ENCODE measurements at regions not wholly inside any gene's neighbourhood (a gene's known extent, or its start where the extent isn't known, plus 50 kb on each side); places are given as distances from the start of the nearest gene placed in this dataset.
"Not testable (repeated sequence)": the region's sequence is repeated elsewhere in the genome, so short reads cannot be mapped to it uniquely, and the experiment has no call there.

GRCh38 chr1:47491341-47491753 lies 53.5 kb downstream of the FOXD2 start:
- DNase-seq (ENCODE audit: low read depth, low spot score) = no peak

DNA sequence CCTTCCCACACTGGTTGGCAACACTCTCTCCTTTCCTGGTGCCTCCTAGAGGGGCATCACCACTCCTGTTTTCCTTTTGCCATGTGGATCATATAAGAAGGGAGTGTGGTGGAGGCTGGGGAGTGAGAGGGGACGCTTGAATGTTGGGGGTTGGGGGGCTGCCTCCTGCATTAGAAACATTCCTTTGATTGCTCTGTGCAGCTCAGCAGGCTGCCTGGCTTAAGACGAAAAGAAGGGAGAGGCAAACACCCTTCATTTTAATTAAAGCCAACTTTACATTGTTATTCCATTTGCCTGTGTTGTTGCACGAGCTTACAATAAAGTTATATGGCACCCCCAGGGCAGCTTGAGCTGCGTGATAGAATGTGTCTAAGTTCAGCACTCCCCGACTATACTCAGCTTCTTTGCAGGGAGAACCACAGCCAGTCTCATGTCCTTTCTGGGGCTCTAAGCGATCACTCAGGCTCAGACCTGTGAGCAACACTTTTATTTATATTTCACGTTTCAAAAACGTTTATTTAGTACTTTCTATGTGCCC lies 57.4 kb downstream of the FOXD2 start:
- DNase-seq (ENCODE audit: low read depth, low spot score) = no peak

GRCh38 chr1:47498551-47498950 lies 60.7 kb downstream of the FOXD2 start:
- DNase-seq (ENCODE audit: low read depth, low spot score) = no peak

DNA sequence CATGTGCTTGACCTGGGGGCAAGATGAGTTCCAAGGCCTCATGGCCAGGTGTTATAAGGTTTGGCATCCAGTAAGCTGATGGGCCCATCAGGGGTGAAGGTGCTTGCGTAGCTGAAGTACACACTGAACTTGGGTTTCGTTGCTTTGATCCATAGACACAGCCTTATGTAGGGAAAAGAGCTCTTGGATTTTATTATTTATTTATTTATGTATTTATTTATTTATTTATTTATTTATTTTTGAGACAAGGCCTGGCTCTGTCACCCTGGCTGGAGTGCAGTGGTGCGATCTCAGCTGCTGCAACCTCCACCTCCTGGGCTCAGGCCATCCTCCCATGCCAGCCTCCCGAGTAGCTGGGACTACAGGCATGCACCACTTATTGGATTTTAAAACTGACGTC lies 63.2 kb downstream of the FOXD2 start:
- DNase-seq (ENCODE audit: low read depth, low spot score) = no peak

DNA sequence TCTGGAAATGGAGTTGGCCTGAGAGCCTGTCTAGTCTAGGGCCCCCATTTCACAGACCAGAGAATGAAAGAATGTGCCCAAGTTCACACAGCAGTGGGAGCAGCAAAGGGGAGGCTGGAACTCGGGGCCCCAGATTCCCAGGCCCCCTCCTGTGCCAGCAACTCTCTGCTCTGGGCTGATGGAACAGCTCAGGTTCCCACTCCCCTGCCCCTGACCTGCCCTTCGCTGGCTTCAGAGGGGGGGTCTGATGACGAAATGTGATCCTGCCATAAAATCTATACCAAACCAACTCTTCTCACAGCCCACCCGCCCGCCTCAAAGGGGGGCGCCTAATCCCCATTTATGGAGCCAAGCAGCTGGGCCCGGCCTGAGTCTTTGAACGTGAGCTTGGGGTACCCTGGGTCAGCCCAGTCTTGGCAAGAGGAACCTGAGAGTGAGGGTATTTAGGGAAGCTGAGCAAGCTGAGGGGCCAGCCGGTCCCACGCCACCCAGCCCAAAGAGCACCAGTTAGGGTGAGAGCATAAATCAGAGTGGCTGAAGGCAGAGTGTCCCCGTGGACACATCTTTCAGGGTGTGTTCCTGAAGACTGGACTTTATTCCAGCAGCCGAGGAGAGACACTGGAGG lies 65.0 kb downstream of the FOXD2 start:
- DNase-seq (ENCODE audit: low read depth, low spot score) = no peak

- not testable (repeated sequence) for DNase-seq (ENCODE audit: low read depth, low spot score)
These were observed 67.0 kb downstream of the FOXD2 start for GRCh38 chr1:47504840-47505239.

GRCh38 chr1:47505267-47505666 lies 67.4 kb downstream of the FOXD2 start:
- DNase-seq (ENCODE audit: low read depth, low spot score) = no peak

DNA sequence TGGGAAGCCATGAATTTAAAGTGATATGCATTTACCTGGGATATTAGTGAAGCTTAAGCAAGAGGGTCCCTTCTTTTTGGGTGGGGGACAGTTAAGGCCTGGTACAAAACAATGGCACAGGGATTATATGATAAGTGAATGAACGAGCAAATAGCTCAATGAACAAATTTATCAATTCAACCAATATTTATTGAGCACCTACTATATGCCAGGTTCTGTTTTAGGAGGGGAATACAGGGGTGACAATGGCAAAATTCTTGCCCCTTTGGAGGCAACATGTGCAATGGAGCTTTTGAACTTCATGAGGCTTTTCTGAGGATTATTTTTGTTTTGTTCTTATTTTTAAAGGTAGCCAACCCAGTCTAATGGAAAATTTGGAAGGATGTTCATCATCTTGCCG lies 68.2 kb downstream of the FOXD2 start:
- no peak for DNase-seq (ENCODE audit: low read depth, low spot score)

- no peak for DNase-seq (ENCODE audit: low read depth, low spot score)
These were observed 69.3 kb downstream of the FOXD2 start for GRCh38 chr1:47507144-47507543.

- DNase-seq (ENCODE audit: low read depth, low spot score) = peak; percentile 20
These were observed 70.2 kb downstream of the FOXD2 start for GRCh38 chr1:47507881-47508701.

- DNase-seq (ENCODE audit: low read depth, low spot score) = peak; percentile 16
These were observed 71.0 kb downstream of the FOXD2 start for GRCh38 chr1:47508702-47509431.

- no peak for DNase-seq (ENCODE audit: low read depth, low spot score)
These were observed 72.5 kb downstream of the FOXD2 start for GRCh38 chr1:47510282-47510811.

GRCh38 chr1:47511825-47512224 lies 74.0 kb downstream of the FOXD2 start:
- DNase-seq (ENCODE audit: low read depth, low spot score) = no peak

DNA sequence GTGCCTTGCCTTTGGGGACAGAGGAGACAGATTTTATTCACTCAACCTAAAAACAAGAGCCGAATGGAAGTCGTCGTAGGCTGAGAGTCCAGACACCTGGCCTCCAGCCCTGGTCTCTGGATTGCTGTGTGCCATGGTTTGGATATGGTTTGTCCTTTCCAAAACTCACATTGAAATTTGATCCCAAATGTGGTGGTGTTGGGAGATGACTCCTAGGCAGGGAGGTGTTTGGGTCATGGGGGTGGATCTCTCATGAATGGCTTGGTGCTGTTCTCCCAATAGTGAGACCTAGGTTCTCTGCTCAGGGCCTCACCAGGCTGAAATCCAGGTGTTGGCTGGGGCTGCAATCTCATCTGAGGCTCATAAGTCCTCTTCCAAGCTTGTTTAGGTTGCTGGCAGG lies 75.5 kb downstream of the FOXD2 start:
- no peak for DNase-seq (ENCODE audit: low read depth, low spot score)

- no peak for DNase-seq (ENCODE audit: low read depth, low spot score)
These were observed 76.4 kb downstream of the FOXD2 start for GRCh38 chr1:47514229-47514628.

- no peak for DNase-seq (ENCODE audit: low read depth, low spot score)
These were observed 77.4 kb downstream of the FOXD2 start for GRCh38 chr1:47515164-47515789.

- DNase-seq (ENCODE audit: low read depth, low spot score) = no peak
These were observed 80.1 kb downstream of the FOXD2 start for GRCh38 chr1:47517946-47518345.

GRCh38 chr1:47519491-47519890 lies 81.6 kb downstream of the FOXD2 start:
- no peak for DNase-seq (ENCODE audit: low read depth, low spot score)

- DNase-seq (ENCODE audit: low read depth, low spot score) = no peak
These were observed 82.1 kb downstream of the FOXD2 start for GRCh38 chr1:47519971-47520370.

- DNase-seq (ENCODE audit: low read depth, low spot score) = no peak
These were observed 83.4 kb downstream of the FOXD2 start for GRCh38 chr1:47521034-47521881.
